ENCODE measurements at regions not wholly inside any gene's neighbourhood (a gene's known extent, or its start where the extent isn't known, plus 50 kb on each side); places are given as distances from the start of the nearest gene placed in this dataset.

DNA sequence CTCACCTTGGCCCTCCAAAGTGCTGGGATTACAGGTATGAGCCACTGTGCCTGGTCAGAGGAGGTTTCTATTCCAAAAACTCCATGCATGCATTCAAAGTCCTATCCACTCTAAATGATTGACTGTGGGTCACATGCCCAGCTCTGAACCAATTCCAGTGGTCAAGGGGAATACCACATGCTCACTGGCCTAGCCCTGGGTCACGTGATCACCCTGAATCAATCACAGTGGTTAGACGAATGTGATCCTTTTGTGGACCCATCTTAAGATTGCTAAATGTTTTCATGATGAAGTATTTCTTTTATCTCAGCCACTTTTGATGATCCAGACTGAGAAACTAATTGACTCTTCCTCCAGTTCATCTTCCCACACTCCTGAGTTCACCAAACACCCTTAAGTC, 475.8 kb downstream of the PREX1 start:
- Histone ChIP-seq H3K4me3 (ENCODE audit: insufficient read length, low read depth) (no peak overlapping the region), H3K9me3 (ENCODE audit: insufficient read depth, low read length) (peaks cover 16% of the 10 kb centered on the region; the same call in 1 of the 2 replicates), H3K9ac (ENCODE audit: insufficient read length, low read depth) (no peak overlapping the region), H3K36me3 (ENCODE audit: insufficient read depth, insufficient read length, low read length) (no peaks in the 10 kb centered on the region), H3K4me1 (ENCODE audit: insufficient read depth, insufficient read length) (no peaks in the 10 kb centered on the region), H3K27me3 (ENCODE audit: insufficient read depth, insufficient read length) (no peaks in the 10 kb centered on the region)
- TF ChIP-seq YY1 (IDR thresholded peaks at IDR 0.05; ENCODE audit: insufficient read depth, insufficient read length) (no peak), ZNF274 (IDR thresholded peaks at IDR 0.05; ENCODE audit: low read depth, low read length) (no peak)
- no peak for DNase-seq (ENCODE audit: low read depth, low spot score)

DNA sequence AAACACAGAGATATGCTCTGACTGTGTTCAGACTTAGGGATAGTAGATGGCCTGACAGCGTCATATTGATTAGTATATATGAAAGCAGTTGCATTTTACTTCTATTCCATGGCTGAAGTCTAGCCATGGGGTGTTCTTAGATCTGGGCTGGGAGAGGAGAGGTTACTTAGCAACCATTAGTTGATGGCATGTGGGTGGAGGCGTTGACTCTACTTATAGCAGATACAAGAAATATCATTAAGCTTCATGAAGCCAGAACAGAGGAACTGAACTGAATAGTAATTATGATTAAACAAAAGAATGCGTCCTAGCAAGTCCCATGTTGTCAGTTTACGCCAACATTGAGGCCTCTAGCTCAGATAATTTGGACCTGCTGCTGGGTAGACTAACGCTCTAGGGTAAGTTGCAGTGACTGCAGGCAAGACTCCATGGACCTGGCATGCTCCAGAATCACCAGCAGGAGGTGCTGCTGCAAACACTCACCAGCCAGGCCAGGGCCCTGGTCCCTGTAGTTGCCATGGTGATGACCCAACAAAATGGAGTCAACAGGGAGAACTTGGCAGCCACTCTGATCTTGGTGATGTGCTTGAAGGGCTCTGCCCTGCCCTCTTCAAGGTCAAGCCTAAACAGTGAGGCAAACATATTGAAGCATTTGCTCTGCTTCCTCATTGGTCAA, 477.3 kb downstream of the PREX1 start:
- DNase-seq (ENCODE audit: low read depth, low spot score), result peak; percentile 56
- Histone ChIP-seq H3K27me3 (ENCODE audit: insufficient read depth, insufficient read length) (no peaks in the 10 kb centered on the region), H3K4me3 (ENCODE audit: insufficient read length, low read depth) (no peak overlapping the region), H3K9ac (ENCODE audit: insufficient read length, low read depth) (no peak overlapping the region), H3K9me3 (ENCODE audit: insufficient read depth, low read length) (peaks cover 16% of the 10 kb centered on the region; the same call in 1 of the 2 replicates), H3K36me3 (ENCODE audit: insufficient read depth, insufficient read length, low read length) (no peaks in the 10 kb centered on the region), H3K4me1 (ENCODE audit: insufficient read depth, insufficient read length) (no peaks in the 10 kb centered on the region)
- TF ChIP-seq ZNF274 (IDR thresholded peaks at IDR 0.05; ENCODE audit: low read depth, low read length) (no peak), SUZ12 (IDR thresholded peaks at IDR 0.05; ENCODE audit: extremely low read depth, insufficient read depth, insufficient read length) (no peak), YY1 (IDR thresholded peaks at IDR 0.05; ENCODE audit: insufficient read depth, insufficient read length) (no peak)

GRCh38 chr20:48349656-48350055, 478.1 kb downstream of the PREX1 start:
- no peak overlapping the region for H3K4me3 ChIP-seq (ENCODE audit: insufficient read length, low read depth)
- DNase-seq (ENCODE audit: low read depth, low spot score), result no peak
- H3K36me3 ChIP-seq (ENCODE audit: insufficient read depth, insufficient read length, low read length), result no peaks in the 10 kb centered on the region
- H3K4me1 ChIP-seq (ENCODE audit: insufficient read depth, insufficient read length), result no peaks in the 10 kb centered on the region
- H3K27me3 ChIP-seq (ENCODE audit: insufficient read depth, insufficient read length), result no peaks in the 10 kb centered on the region
- peaks cover 11% of the 10 kb centered on the region; the same call in 1 of the 2 replicates for H3K9me3 ChIP-seq (ENCODE audit: insufficient read depth, low read length)
- no peak overlapping the region for H3K9ac ChIP-seq (ENCODE audit: insufficient read length, low read depth)
- TF ChIP-seq YY1 (IDR thresholded peaks at IDR 0.05; ENCODE audit: insufficient read depth, insufficient read length), result no peak

DNA sequence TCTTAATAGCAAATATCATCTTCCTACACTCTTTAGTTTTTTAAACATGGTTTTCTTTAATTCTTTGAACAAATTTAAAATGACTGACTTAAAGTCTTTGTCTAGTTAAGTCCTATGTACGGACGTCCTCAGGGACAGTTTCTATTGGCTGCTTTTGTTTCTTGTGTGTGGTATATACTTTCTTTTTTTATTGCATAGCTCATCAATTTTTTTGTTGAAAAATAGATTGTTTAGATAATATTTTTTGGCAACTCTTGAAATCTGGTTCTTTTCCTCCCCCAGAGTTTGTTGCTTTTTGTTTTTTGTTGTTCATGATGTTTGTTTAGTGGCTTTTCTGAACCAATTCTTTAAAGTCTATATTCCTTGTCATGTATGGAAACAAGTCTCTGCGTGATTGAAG, 479.8 kb downstream of the PREX1 start:
- no peak for TF ChIP-seq SUZ12 (IDR thresholded peaks at IDR 0.05; ENCODE audit: extremely low read depth, insufficient read depth, insufficient read length)
- no peak for TF ChIP-seq YY1 (IDR thresholded peaks at IDR 0.05; ENCODE audit: insufficient read depth, insufficient read length)
- no peak for TF ChIP-seq ZNF274 (IDR thresholded peaks at IDR 0.05; ENCODE audit: low read depth, low read length)
- no peaks in the 10 kb centered on the region for H3K27me3 ChIP-seq (ENCODE audit: insufficient read depth, insufficient read length)
- H3K4me3 ChIP-seq (ENCODE audit: insufficient read length, low read depth), result no peak overlapping the region
- H3K9ac ChIP-seq (ENCODE audit: insufficient read length, low read depth), result no peak overlapping the region
- no peaks in the 10 kb centered on the region for H3K36me3 ChIP-seq (ENCODE audit: insufficient read depth, insufficient read length, low read length)
- no peak for DNase-seq (ENCODE audit: low read depth, low spot score)
- H3K9me3 ChIP-seq (ENCODE audit: insufficient read depth, low read length), result no peaks in the 10 kb centered on the region
- H3K4me1 ChIP-seq (ENCODE audit: insufficient read depth, insufficient read length), result no peaks in the 10 kb centered on the region

DNA sequence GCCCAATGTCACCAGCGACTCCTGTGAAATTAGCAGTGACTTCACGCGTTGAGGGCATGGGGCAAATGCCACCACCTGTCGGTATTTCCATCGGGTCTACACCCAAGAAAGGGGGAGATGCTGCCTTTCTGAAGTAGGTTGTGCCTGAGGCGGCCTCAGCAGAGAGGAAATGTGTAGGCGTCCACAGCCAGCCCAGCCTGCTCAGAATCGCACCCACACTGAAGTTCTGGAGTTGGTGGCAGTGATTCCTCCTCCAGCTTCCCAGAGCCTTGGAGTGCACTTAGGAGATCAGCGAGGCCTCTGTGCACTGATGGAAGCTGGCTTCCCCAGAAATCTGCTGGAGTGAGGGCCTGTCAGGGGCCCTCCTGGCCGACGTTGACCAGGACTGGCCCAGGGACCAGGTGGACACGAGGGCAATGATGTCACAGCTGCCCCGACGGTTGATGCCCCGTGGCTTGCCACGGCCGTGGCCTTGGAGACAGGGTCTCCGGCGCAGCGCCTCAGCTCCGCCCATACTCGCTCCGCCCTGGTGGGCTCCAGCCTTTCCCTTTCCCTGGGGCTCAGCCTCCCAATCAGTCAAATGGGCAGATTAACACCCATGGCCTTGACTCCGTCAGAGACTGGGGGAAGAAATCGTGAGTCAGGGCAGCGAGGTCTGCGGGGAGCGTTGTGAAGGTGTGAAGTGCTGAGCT, 484.8 kb downstream of the PREX1 start:
- Histone ChIP-seq H3K36me3 (ENCODE audit: insufficient read depth, insufficient read length, low read length) (no peaks in the 10 kb centered on the region), H3K27me3 (ENCODE audit: insufficient read depth, insufficient read length) (no peaks in the 10 kb centered on the region), H3K9ac (ENCODE audit: insufficient read length, low read depth) (no peak overlapping the region), H3K9me3 (ENCODE audit: insufficient read depth, low read length) (no peaks in the 10 kb centered on the region), H3K4me1 (ENCODE audit: insufficient read depth, insufficient read length) (peaks cover 2% of the 10 kb centered on the region), H3K4me3 (ENCODE audit: insufficient read length, low read depth) (no peak overlapping the region)
- TF ChIP-seq ZNF274 (IDR thresholded peaks at IDR 0.05; ENCODE audit: low read depth, low read length) (no peak), YY1 (IDR thresholded peaks at IDR 0.05; ENCODE audit: insufficient read depth, insufficient read length) (no peak)
- DNase-seq (ENCODE audit: low read depth, low spot score), result no peak

- Histone ChIP-seq H3K9me3 (ENCODE audit: insufficient read depth, low read length) (no peaks in the 10 kb centered on the region), H3K4me3 (ENCODE audit: insufficient read length, low read depth) (no peak overlapping the region), H3K9ac (ENCODE audit: insufficient read length, low read depth) (no peak overlapping the region), H3K27me3 (ENCODE audit: insufficient read depth, insufficient read length) (no peaks in the 10 kb centered on the region), H3K4me1 (ENCODE audit: insufficient read depth, insufficient read length) (peaks cover 2% of the 10 kb centered on the region), H3K36me3 (ENCODE audit: insufficient read depth, insufficient read length, low read length) (no peaks in the 10 kb centered on the region)
- no peak for DNase-seq (ENCODE audit: low read depth, low spot score)
- TF ChIP-seq ZNF274 (IDR thresholded peaks at IDR 0.05; ENCODE audit: low read depth, low read length) (no peak), YY1 (IDR thresholded peaks at IDR 0.05; ENCODE audit: insufficient read depth, insufficient read length) (no peak), SUZ12 (IDR thresholded peaks at IDR 0.05; ENCODE audit: extremely low read depth, insufficient read depth, insufficient read length) (no peak)
These were observed 486.9 kb downstream of the PREX1 start for GRCh38 chr20:48340883-48341281.

DNA sequence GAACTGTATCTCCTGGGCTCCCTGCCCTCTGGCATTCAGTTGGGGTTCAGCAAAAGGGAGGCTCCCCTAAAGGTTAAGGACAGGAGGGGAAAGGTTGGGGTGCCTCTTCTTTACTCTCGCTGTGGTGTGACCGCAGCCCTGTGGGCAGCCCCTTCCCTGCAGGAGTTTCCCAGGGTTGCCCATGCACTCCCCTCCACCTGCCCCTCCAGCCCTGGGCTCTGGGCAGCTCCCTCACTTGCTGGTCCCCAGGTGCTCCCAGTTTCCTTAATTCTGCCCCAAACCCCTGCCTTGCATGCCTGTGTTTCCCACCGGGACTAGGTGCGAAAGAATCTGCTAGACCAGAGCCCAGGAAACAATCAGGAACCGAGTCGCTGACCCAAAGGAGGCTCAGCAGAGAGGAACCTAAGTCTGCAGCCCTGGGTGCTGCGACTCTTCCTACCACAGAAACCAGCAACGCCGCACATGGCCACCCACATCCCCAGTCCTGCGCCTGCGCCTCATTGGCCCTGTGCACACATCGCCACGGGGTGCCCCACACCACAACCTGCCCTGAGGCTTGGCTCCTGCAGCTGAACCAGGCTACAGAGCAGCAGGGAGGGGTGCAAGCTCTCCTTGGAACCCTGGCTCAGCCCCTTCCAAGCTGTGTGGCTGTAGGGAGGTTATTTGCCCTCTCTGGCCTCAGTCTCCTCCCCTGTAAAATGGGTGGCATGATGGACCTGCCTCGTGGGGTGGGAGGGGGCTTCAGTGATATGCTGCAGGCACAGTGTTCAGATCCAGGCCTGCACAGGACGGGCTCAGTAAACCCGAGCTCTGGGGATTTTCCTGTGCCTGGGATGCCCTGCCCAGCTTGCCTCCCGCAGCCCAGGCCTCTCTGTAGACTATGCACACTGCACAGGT, 487.6 kb downstream of the PREX1 start:
- no peaks in the 10 kb centered on the region for H3K9me3 ChIP-seq (ENCODE audit: insufficient read depth, low read length)
- no peak overlapping the region for H3K9ac ChIP-seq (ENCODE audit: insufficient read length, low read depth)
- H3K36me3 ChIP-seq (ENCODE audit: insufficient read depth, insufficient read length, low read length), result no peaks in the 10 kb centered on the region
- H3K4me3 ChIP-seq (ENCODE audit: insufficient read length, low read depth), result no peak overlapping the region
- TF ChIP-seq YY1 (IDR thresholded peaks at IDR 0.05; ENCODE audit: insufficient read depth, insufficient read length) (no peak), SUZ12 (IDR thresholded peaks at IDR 0.05; ENCODE audit: extremely low read depth, insufficient read depth, insufficient read length) (no peak), ZNF274 (IDR thresholded peaks at IDR 0.05; ENCODE audit: low read depth, low read length) (no peak)
- DNase-seq (ENCODE audit: low read depth, low spot score), result no peak
- peaks cover 2% of the 10 kb centered on the region for H3K4me1 ChIP-seq (ENCODE audit: insufficient read depth, insufficient read length)
- H3K27me3 ChIP-seq (ENCODE audit: insufficient read depth, insufficient read length), result no peaks in the 10 kb centered on the region
